D721Med (cell line): ENCODE measurements at regions not wholly inside any gene's neighbourhood (a gene's known extent, or its start where the extent isn't known, plus 50 kb on each side); places are given as distances from the start of the nearest gene placed in this dataset.
"Not testable (repeated sequence)": the region's sequence is repeated elsewhere in the genome, so short reads cannot be mapped to it uniquely, and the experiment has no call there.

Source experiments
- DNase-seq: peaks from one replicate; pipeline ENCODE4 v3.0.0; 2011; ENCODE audit warnings: low spot score; ENCODE audit not compliant: insufficient read length
- FAIRE-seq: peaks from 2 replicates; lab custom pipeline; 2011; peaks lifted over from hg19 to GRCh38; lab: Jason Lieb, UNC
- CTCF ChIP-seq: IDR thresholded peaks from 2 replicates; pipeline ENCODE4 v1.5.1; 2012; ENCODE audit warnings: mild to moderate bottlenecking, control low read depth; ENCODE audit not compliant: insufficient read depth; ENCODE audit errors: missing control alignments

GRCh38 chrX:734362-734761 is 103.8 kb downstream of the SHOX start:
- FAIRE-seq: no peak
- no peak for TF ChIP-seq CTCF
- no peak for DNase-seq

GRCh38 chrX:733961-734360 is 103.4 kb downstream of the SHOX start:
- FAIRE-seq (no peak), DNase-seq (no peak)
- TF ChIP-seq CTCF: no peak

- DNase-seq (no peak), FAIRE-seq (no peak)
Observed at GRCh38 chrX:729583-730409, 99.2 kb downstream of the SHOX start.

GRCh38 chrX:729101-729500 is 98.5 kb downstream of the SHOX start:
- not testable (repeated sequence) for DNase-seq, FAIRE-seq

More at GRCh38 chrX:729583-730409, 99.2 kb downstream of the SHOX start:
- TF ChIP-seq CTCF: no peak

- not testable (repeated sequence) for DNase-seq, FAIRE-seq
Observed at GRCh38 chrX:728639-729038, 98.0 kb downstream of the SHOX start.

- DNase-seq (no peak), FAIRE-seq (no peak)
- TF ChIP-seq CTCF: peak; percentile 36
Observed at GRCh38 chrX:727738-728621, 97.4 kb downstream of the SHOX start.

- DNase-seq (no peak), FAIRE-seq (no peak)
- no peak for TF ChIP-seq CTCF
Observed at GRCh38 chrX:725971-726370, 95.4 kb downstream of the SHOX start.

- no peak for DNase-seq
- no peak for TF ChIP-seq CTCF
- FAIRE-seq: no peak
Observed at GRCh38 chrX:724256-724655, 93.7 kb downstream of the SHOX start.
